GM21367 (cell line): ENCODE measurements at regions not wholly inside any gene's neighbourhood (a gene's known extent, or its start where the extent isn't known, plus 50 kb on each side); places are given as distances from the start of the nearest gene placed in this dataset.

Source experiments
- ATAC-seq: cut with Tn5 transposase; IDR thresholded peaks from one replicate; pipeline ENCODE4 v1.9.1; 2021; ENCODE audit not compliant: unreplicated experiment

DNA sequence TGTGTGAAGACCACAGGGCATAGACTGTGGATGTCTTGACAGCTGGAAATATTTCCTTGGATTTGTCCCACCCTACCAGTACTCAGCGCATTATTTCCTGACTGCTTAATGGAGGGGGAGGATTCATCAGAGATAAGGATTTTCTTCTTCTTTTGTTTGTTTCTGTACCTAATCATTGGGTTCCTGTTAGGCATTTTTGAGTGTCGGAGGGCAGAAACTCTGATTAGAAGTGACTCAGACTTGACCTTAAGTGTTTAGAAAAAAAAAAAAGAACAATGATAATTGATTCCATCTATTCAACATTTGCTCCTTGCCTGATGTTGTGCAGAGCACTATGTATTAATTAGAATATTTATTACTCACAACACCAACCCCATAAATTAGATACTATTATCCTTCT is 78.5 kb upstream of the SYNPR start:
- ATAC-seq, result no peak

DNA sequence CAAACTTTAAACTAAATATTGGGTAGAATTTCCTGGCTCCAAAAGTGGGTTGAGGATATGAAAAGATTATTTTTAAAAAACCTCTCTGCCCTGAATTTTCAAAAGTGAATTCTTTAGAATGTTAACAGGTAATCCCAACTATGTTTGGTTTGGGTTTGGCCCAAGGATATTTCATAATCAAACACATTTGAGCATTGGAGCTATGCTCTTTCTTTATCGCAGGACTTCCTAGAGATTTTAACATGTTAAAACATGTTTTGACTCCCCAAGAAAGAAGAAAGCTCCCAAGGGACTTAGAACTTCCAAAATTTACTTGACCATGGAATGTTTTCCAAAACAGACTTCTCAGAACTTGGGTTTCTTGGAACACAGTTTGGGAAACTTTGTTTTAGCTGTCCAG is 75.6 kb upstream of the SYNPR start:
- no peak for ATAC-seq

DNA sequence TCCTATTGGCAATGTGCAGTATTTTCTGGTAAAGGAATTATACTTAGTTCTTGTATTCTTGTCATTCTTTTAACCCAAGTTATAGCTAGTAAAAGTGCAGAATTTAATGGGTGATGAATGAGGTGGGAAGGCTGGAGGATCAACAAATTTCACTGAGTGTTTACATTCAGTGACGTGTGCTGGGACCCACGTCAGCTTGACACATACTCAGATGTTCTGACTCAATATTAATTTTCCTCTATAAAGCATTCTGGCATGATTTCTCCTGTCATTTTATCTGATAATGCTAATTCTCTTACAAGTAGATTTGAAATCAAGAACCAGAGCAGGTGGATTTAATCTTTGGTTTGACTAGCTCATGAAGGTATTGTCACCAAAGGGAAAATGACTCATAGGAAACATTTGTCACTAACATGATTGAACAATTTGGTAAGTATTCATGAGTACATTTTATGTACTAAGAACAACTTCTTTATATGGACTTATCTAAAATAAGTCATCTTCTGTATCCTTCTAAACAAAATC is 71.0 kb upstream of the SYNPR start:
- ATAC-seq, result no peak

DNA sequence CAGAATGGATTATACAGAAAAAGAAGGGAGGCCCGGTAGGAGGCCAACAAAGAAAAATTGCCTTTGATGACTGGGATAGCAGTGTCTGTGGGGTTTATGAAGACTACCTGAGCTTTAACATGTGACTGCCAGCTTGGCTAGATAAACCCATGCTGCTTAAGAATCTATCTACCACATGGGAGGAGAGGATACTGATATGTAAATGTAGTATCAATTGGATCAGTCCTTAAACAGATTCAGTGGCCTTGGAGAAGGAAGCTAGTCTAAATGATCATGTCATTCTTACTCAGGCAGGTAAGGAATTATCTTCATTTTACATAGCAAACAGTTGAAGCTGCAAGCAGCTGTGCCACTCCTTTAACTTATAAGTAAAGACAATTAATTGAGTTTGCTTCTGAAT is 50.0 kb upstream of the SYNPR start:
- ATAC-seq, result no peak
